H1 (cell line): ENCODE measurements at regions not wholly inside any gene's neighbourhood (a gene's known extent, or its start where the extent isn't known, plus 50 kb on each side); places are given as distances from the start of the nearest gene placed in this dataset.

Experiments used
- CTCF ChIA-PET: fragments of 300-600 bp; sonication (Branson Sonifier 250); formaldehyde crosslinking; loops from one replicate; lab custom pipeline; 2021; ENCODE audit not compliant: partially characterized antibody; lab: Charles Lee
- POLR2A ChIA-PET: fragments of 300-600 bp; sonication (Branson Sonifier 250); formaldehyde crosslinking; loops from one replicate; lab custom pipeline; 2021; ENCODE audit warnings: inconsistent platforms; ENCODE audit not compliant: partially characterized antibody; lab: Charles Lee
- DNase-seq, 2 experiments: peaks; one replicate each; pipeline versions ENCODE4 v3.0.0 to v3.0.0-alpha.2; 2010 to 2022; ENCODE audit warnings: low spot score in 2 of 2, low read depth in 1 of 2, mixed read lengths in 1 of 2
- FAIRE-seq: peaks from 2 replicates; lab custom pipeline; 2011; peaks lifted over from hg19 to GRCh38; lab: Jason Lieb, UNC
- H2AFZ ChIP-seq: 2 replicates; pipeline ENCODE4 v1.8.1; 2012; ENCODE audit warnings: low read length, inconsistent platforms
- H2AK5ac ChIP-seq: 2 replicates; pipeline ENCODE4 v1.6.1; 2013; ENCODE audit warnings: low read depth, low read length
- H2BK120ac ChIP-seq: replicated peaks from 2 replicates; pipeline ENCODE3; 2013; ENCODE audit warnings: low read depth, low read length, inconsistent platforms
- H2BK12ac ChIP-seq: 2 replicates; pipeline ENCODE4 v1.6.1; 2013; ENCODE audit warnings: low read depth, low read length
- H2BK15ac ChIP-seq: 2 replicates; pipeline ENCODE4 v1.6.1; 2013; ENCODE audit warnings: low read length
- H2BK20ac ChIP-seq: 2 replicates; pipeline ENCODE4 v1.6.1; 2013; ENCODE audit warnings: low read length
- H2BK5ac ChIP-seq: 2 replicates; pipeline ENCODE4 v1.6.1; 2013; ENCODE audit warnings: low read depth, low read length
- H3K14ac ChIP-seq: 2 replicates; pipeline ENCODE4 v1.6.1; 2013; ENCODE audit warnings: inconsistent platforms; ENCODE audit not compliant: insufficient read length
- H3K18ac ChIP-seq: 2 replicates; pipeline ENCODE4 v1.6.1; 2013; ENCODE audit warnings: low read length; ENCODE audit errors: extremely low read depth
- H3K23ac ChIP-seq: 2 replicates; pipeline ENCODE4 v1.6.1; 2013; ENCODE audit warnings: inconsistent platforms; ENCODE audit not compliant: insufficient read length
- H3K23me2 ChIP-seq: 2 replicates; pipeline ENCODE4 v1.6.1; 2013; ENCODE audit warnings: low read depth, low read length
- H3K27ac ChIP-seq: 2 replicates; pipeline ENCODE4 v1.6.1; 2011; ENCODE audit warnings: low read depth, low read length, inconsistent platforms
- H3K27me3 ChIP-seq, 4 experiments: replicated peaks in 1 of 4; 1 replicate in 1 of 4; 2 replicates in 3 of 4; pipeline versions ENCODE4 v1.6.1 to v1.8.1; 2011 to 2013; ENCODE audit warnings: low read length in 3 of 4, mild to moderate bottlenecking in 3 of 4, inconsistent platforms in 2 of 4, mixed read lengths in 2 of 4, moderate library complexity in 1 of 4; ENCODE audit not compliant: control insufficient read depth in 3 of 4, insufficient read depth in 3 of 4; ENCODE audit errors: extremely low read depth in 1 of 4
- H3K36me3 ChIP-seq, 4 experiments: 2 replicates each; pipeline versions ENCODE4 v1.6.1 to v1.8.1; 2011 to 2013; ENCODE audit warnings: mild to moderate bottlenecking in 4 of 4, low read length in 3 of 4, moderate library complexity in 2 of 4, control low read depth in 1 of 4, inconsistent platforms in 1 of 4; ENCODE audit not compliant: insufficient read depth in 4 of 4, control insufficient read depth in 2 of 4
- H3K4ac ChIP-seq: replicated peaks from 2 replicates; pipeline ENCODE3; 2013; ENCODE audit warnings: low read length, low read depth, mixed read lengths, inconsistent platforms; ENCODE audit not compliant: insufficient read length
- H3K4me1 ChIP-seq, 4 experiments: replicated peaks in 1 of 4; 1 replicate in 1 of 4; 2 replicates in 3 of 4; pipeline versions ENCODE4 v1.6.1 to v1.8.1; 2011 to 2013; ENCODE audit warnings: low read length in 3 of 4, inconsistent platforms in 2 of 4, mixed read lengths in 1 of 4; ENCODE audit not compliant: insufficient read depth in 4 of 4, control insufficient read depth in 3 of 4
- H3K4me2 ChIP-seq, 2 experiments: 2 replicates each; pipeline versions ENCODE4 v1.6.1 to v1.8.1; 2011 to 2013; ENCODE audit warnings: low read depth in 2 of 2, low read length in 2 of 2, control low read depth in 1 of 2, inconsistent platforms in 1 of 2, mild to moderate bottlenecking in 1 of 2; ENCODE audit not compliant: insufficient read depth in 1 of 2
- H3K4me3 ChIP-seq, 4 experiments: fragments of 200-600, 300-600 bp in 1 of 4; sonication (generic), shearing (Covaris generic), sonication (Bioruptor Twin) in 1 of 4; 2 replicates each; pipeline versions ENCODE4 v1.5.1 to v1.8.1; 2011 to 2016; ENCODE audit warnings: low read length in 4 of 4, low read depth in 3 of 4, control low read depth in 2 of 4, inconsistent platforms in 2 of 4, mild to moderate bottlenecking in 2 of 4, mixed read lengths in 1 of 4, moderate library complexity in 1 of 4; ENCODE audit not compliant: insufficient read depth in 2 of 4; ENCODE audit errors: extremely low read depth in 1 of 4
- H3K56ac ChIP-seq: replicated peaks from 2 replicates; pipeline ENCODE3; 2013; ENCODE audit warnings: low read depth, mild to moderate bottlenecking, mixed read lengths, low read length, inconsistent platforms; ENCODE audit not compliant: insufficient read length
- H3K79me1 ChIP-seq: 2 replicates; pipeline ENCODE4 v1.6.1; 2013; ENCODE audit warnings: low read depth, low read length, control low read depth
- H3K79me2 ChIP-seq, 2 experiments: 2 replicates each; pipeline versions ENCODE4 v1.6.1 to v1.8.1; 2012 to 2013; ENCODE audit warnings: low read length in 2 of 2, mild to moderate bottlenecking in 2 of 2, inconsistent platforms in 1 of 2; ENCODE audit not compliant: insufficient read depth in 2 of 2, control insufficient read depth in 1 of 2
- H3K9ac ChIP-seq, 4 experiments: replicated peaks in 1 of 4; 1 replicate in 1 of 4; 2 replicates in 3 of 4; pipeline versions ENCODE4 v1.6.1 to v1.8.1; 2011 to 2013; ENCODE audit warnings: low read depth in 3 of 4, low read length in 3 of 4, control low read depth in 2 of 4, mild to moderate bottlenecking in 2 of 4, moderate library complexity in 2 of 4, inconsistent platforms in 1 of 4; ENCODE audit errors: extremely low read depth in 1 of 4
- H3K9me3 ChIP-seq, 2 experiments: 2 replicates each; pipeline versions ENCODE4 v1.6.1 to v1.8.1; 2012 to 2013; ENCODE audit warnings: mild to moderate bottlenecking in 2 of 2, moderate library complexity in 2 of 2, control low read depth in 1 of 2, inconsistent platforms in 1 of 2, low read depth in 1 of 2, low read length in 1 of 2, mixed read lengths in 1 of 2; ENCODE audit not compliant: insufficient read depth in 2 of 2
- H4K20me1 ChIP-seq, 2 experiments: replicated peaks in 1 of 2; 2 replicates each; pipeline versions ENCODE3 to v1.8.1; 2011 to 2013; ENCODE audit warnings: inconsistent platforms in 2 of 2, low read length in 2 of 2, mild to moderate bottlenecking in 1 of 2; ENCODE audit not compliant: insufficient read depth in 2 of 2, control insufficient read depth in 1 of 2
- H4K5ac ChIP-seq: 2 replicates; pipeline ENCODE4 v1.6.1; 2013; ENCODE audit warnings: low read length, low read depth, mixed read lengths, inconsistent platforms; ENCODE audit not compliant: insufficient read length
- H4K8ac ChIP-seq: 2 replicates; pipeline ENCODE4 v1.8.0; 2013; ENCODE audit warnings: mild to moderate bottlenecking, moderate library complexity, low read length, inconsistent platforms; ENCODE audit not compliant: insufficient read depth; ENCODE audit errors: extremely low read depth
- H4K91ac ChIP-seq: replicated peaks from 2 replicates; pipeline ENCODE3; 2013; ENCODE audit warnings: low read length, mixed read lengths, inconsistent platforms; ENCODE audit not compliant: insufficient read length
- CBX5 ChIP-seq: fragments of 300-800, 300-1000 bp; sonication (generic); IDR thresholded peaks from 2 replicates; pipeline ENCODE4 v1.7.1; 2016; ENCODE audit warnings: antibody characterized with exemption, low read length, low read depth
- CBX8 ChIP-seq: fragments of 300-800, 300-1000 bp; sonication (generic); IDR thresholded peaks from 2 replicates; pipeline ENCODE4 v1.7.1; 2016; ENCODE audit warnings: low read depth, low read length, borderline replicate concordance
- KDM4A ChIP-seq: IDR thresholded peaks from one replicate; pipeline ENCODE4 v1.7.1; 2012; ENCODE audit warnings: low read depth, mild to moderate bottlenecking, moderate library complexity, low read length, inconsistent platforms; ENCODE audit not compliant: severe bottlenecking
- KDM5A ChIP-seq: fragments of 200-600 bp; IDR thresholded peaks from 2 replicates; pipeline ENCODE4 v1.7.1; 2012; ENCODE audit warnings: mild to moderate bottlenecking, low read length, inconsistent platforms, mixed read lengths
- POLR2A ChIP-seq, 2 experiments: IDR thresholded peaks; 1 replicate in 1 of 2; 2 replicates in 1 of 2; pipeline ENCODE4 v1.6.1; 2011; ENCODE audit warnings: low read depth in 2 of 2, low read length in 2 of 2, mild to moderate bottlenecking in 2 of 2; ENCODE audit errors: control extremely low read depth in 1 of 2
- POLR2AphosphoS5 ChIP-seq: IDR thresholded peaks from 2 replicates; pipeline ENCODE4 v1.6.1; 2011; ENCODE audit warnings: low read depth, low read length
- RFX5 ChIP-seq: IDR thresholded peaks from 2 replicates; pipeline ENCODE4 v1.6.1; 2011; ENCODE audit warnings: low read depth, low read length, improper control_type of control experiment, borderline replicate concordance
- TBP ChIP-seq: IDR thresholded peaks from 2 replicates; pipeline ENCODE4 v1.6.1; 2011; ENCODE audit warnings: low read depth, low read length, improper control_type of control experiment
- YY1 ChIP-seq: IDR thresholded peaks from 2 replicates; pipeline ENCODE4 v1.6.1; 2011; ENCODE audit warnings: low read depth, mild to moderate bottlenecking, low read length
- WGBS, 2 experiments: shearing (Covaris generic) in 1 of 2; methylation state at CpG; one replicate each; pipeline versions ENCODE4 v1.1.6 to v1.1.7; 2013 to 2015; ENCODE audit warnings: low lambda C conversion rate in 2 of 2, mixed read lengths in 2 of 2, inconsistent platforms in 1 of 2, low coverage in 1 of 2, missing lambda C conversion rate in 1 of 2; ENCODE audit not compliant: insufficient replicate concordance in 2 of 2, insufficient coverage in 1 of 2, insufficient read length in 1 of 2; ENCODE audit errors: extremely low coverage in 1 of 2, missing lambda C conversion rate in 1 of 2; 5-methylcytosine and 5-hydroxymethylcytosine counted together

- Histone ChIP-seq H3K9ac (no peak overlapping the region), H3K23ac (no peak overlapping the region), H3K18ac (no peak overlapping the region), H3K36me3 (no peaks in the 10 kb centered on the region), H3K79me2 (no peaks in the 10 kb centered on the region), H4K5ac (no peak overlapping the region), H3K14ac (no peak overlapping the region), H3K4me3 (no peak overlapping the region), H3K79me1 (no peaks in the 10 kb centered on the region), H3K4me2 (no peak overlapping the region), H2BK15ac (no peak overlapping the region), H2BK12ac (no peak overlapping the region), H4K20me1 (no peaks in the 10 kb centered on the region), H2AFZ (no peak overlapping the region), H2BK20ac (no peak overlapping the region), H3K56ac (no peak overlapping the region), H3K9me3 (no peaks in the 10 kb centered on the region), H3K4ac (no peak overlapping the region), H2AK5ac (no peak overlapping the region), H3K27ac (no peak overlapping the region), H4K8ac (no peak overlapping the region), H2BK5ac (no peak overlapping the region), H4K91ac (no peak overlapping the region), H3K23me2 (no peaks in the 10 kb centered on the region), H2BK120ac (no peak overlapping the region), H3K27me3 (no peaks in the 10 kb centered on the region), H3K4me1 (no peaks in the 10 kb centered on the region; a peak in 1 of 7 replicates)
- FAIRE-seq (no peak), DNase-seq (no peak)
- ChIA-PET POLR2A (no interaction called here), CTCF (interaction anchor here (0.6 kb wide), 1 partner anchor 353 kb away, joined by 6 read pairs; no protein-coding TSS in a partner anchor)
- 100% methylated on average over 1 of the region's 1 CpG; no CpG with 5 or more reads in 1 of the 2 experiments for WGBS, 2 experiments
- TF ChIP-seq KDM4A (no peak), POLR2A (IDR thresholded peaks at IDR 0.05; ENCODE audit: control extremely low read depth in 1 of 2, low read depth in 2 of 2, low read length in 2 of 2) (no peak), YY1 (no peak), CBX5 (no peak), POLR2AphosphoS5 (no peak), RFX5 (no peak), TBP (no peak), KDM5A (no peak), CBX8 (no peak)
Measured at GRCh38 chr5:166649676-166650075, 1641.8 kb upstream of the WWC1 start.
